ENCODE measurements at regions not wholly inside any gene's neighbourhood (a gene's known extent, or its start where the extent isn't known, plus 50 kb on each side); places are given as distances from the start of the nearest gene placed in this dataset.

DNA sequence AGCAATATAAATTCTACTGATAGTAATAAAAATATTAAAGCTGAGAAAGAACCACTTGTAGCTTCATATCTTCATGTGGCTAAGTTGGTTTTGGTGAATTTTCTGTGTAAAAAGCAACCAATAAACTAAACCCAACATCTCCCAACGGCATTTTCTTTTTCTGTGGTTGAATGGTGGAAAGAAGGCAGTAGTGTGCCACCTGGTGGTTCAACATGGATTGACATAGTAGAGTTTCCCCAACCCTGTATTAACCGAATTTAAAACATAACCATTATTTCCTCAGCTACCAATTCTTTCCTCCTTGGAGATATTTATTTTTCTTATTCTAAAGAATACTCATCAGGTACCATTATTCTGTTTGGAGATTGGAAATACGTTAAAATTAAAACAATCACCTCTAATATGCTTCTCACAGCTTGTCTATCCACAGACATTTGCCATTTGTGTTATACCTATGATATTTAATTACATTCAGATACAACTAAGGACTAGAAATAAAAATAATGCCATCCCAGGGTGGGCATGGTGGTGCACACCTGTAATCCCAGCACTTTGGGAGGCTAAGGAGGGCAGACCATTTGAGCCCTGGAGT, 117.1 kb upstream of the EEF1E1 start:
- peak; percentile 34 for DNase-seq (ENCODE audit: extremely low read depth, low read depth, low spot score)

DNA sequence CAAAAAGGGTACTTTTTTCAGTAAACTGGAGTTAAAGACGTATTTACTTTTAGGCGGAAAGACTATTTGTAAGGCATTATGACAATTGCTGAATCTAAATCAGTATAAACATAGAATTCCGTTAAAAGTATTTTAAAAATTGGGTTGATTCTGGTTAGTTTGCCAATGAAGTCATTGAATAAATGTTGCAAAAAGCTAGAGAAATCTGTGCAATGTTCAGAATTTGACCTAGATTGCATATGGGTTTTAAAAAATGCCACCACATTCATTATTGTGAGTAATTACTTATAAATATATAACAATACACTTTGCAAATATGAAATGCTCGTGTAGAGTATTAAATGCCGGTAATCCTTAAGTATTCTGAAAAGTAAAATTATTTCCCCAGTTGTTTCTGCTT, 116.5 kb upstream of the EEF1E1 start:
- DNase-seq (ENCODE audit: extremely low read depth, low read depth, low spot score), result no peak

DNA sequence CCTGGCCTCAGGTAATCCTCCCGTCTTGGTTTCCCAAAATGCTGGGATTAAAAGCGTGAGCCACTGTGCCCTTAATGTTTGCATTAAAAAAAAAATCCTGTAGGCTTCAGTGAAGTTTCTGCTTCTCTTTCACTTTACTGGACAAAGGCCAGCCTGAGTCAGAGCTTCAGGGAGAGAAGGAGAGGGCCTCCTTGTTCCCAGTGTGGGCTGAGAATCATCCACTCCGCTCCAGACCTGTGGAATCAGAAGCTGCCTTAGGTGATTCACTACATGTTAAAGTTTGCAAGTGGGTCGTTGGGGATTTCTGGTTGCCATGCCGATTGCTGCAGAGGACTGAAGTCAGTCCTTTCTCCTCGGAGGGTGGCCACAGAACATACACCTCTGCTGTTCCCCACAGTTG, 113.3 kb upstream of the EEF1E1 start:
- DNase-seq (ENCODE audit: extremely low read depth, low read depth, low spot score), result no peak

DNA sequence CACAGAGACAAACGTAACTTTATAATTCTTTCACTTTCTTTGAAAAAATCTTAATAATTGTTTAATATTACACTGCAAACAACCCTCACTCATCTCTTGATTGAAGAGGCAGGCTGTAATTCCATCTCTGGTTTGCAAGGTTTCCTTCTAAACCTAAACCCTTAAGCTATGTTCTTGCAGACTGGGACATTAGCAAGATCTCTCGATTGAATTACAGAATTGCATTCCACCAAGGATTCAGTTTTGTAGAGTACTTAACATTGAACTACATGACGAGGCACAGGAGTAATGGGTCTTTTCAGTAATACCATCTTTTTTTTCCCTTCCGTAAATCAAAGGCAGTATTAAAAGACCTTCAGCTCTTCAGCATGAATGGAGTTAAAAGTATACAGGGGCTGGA, 111.6 kb upstream of the EEF1E1 start:
- no peak for DNase-seq (ENCODE audit: extremely low read depth, low read depth, low spot score)

DNA sequence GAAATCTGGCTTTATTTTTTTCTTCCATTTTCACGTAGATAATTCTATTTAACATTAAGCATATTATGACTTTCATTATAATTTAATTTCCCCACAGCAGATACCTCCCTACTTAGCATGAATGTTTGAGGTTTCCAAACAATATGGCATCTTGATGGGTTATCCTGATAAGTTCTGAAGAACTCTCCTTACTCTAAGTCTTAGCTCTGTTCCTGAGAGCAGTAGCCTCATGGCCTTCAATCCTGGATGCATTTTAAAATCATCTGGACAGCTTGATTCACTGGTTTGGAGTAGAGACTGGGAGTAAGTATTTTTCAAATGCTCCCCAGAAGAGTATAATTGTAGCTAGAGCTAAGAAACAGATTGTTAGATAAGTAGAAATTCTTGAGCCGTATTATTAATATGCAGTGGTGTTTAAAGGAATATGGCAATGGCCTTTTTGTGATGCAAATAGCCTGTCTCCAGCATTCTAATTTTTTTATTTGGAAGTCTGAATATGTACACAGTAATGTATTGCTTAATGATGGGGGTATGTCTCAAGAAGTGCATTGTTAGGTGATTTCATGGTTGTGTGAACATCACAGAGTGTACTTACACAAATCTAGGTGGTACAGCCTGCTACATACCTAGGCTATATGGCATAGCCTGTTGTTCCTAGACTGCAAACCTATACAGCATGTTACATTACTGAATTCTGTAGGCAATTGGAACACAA, 110.5 kb upstream of the EEF1E1 start:
- no peak for DNase-seq (ENCODE audit: extremely low read depth, low read depth, low spot score)

DNA sequence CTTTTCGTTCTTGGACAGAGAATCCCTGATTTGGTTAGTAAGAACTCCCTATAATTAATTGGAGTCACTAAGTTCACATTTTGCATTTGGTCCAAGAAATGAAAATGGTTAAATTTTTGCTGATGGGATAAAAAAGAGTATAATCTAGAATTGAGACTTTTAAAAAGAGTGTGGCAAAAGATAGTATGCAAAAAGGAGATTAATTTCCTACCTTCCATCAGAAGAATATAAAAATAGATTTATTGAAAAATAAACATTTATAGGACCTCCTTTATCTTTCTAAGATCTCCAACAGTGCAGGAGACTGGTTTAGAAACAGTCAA, 105.5 kb upstream of the EEF1E1 start:
- no peak for DNase-seq (ENCODE audit: extremely low read depth, low read depth, low spot score)

DNA sequence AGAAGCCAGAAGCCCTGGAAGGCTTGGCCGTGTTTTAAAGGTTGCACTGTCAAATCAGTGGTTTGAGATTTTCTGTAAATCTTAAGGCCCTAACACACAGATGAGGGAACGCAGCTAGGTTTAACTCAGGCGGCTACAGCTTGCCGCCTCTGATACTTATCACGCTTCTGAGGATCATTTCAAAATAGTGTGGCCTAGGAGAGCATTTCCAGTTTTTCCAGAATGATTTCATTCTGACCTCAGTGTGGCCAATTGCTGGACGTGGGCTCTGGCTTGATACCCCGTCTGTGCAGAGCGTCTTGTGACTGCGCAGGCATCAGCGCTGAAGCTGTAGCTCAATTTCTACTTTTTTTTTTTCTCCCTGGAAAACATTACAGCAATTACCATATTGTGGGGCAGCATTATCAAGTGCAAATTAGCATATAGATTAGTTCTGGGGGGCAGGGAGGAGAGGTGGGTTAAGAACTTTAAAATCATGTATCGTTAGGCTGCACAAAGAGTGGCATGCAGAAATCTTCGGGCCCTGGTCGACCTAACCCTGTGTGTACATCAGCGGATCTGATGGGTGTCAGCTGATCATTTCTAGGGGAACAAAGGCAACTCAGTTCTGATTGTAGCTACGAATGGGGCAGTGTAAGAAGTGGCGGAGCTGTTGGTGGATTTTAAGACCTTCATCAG, 105.0 kb upstream of the EEF1E1 start:
- DNase-seq (ENCODE audit: extremely low read depth, low read depth, low spot score), result no peak

DNA sequence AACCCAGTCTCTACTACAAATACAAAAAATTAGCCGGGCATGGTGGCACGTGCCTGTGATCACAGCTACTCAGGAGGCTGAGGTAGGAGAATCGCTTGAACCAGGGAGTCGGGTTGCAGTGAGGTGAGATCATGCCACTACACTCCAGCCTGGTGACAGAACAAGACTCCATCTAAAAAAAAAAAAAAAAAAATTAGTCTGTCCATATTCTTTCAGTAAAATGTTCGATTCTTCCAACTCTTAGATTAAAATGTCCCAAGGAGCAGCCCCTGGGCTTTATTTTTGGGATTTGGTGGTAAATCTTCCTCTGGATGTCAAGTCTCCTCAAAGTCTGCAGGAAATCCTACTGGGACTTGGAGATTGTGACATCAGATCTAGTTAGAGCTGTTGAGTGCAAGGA, 101.0 kb upstream of the EEF1E1 start:
- no peak for DNase-seq (ENCODE audit: extremely low read depth, low read depth, low spot score)

DNA sequence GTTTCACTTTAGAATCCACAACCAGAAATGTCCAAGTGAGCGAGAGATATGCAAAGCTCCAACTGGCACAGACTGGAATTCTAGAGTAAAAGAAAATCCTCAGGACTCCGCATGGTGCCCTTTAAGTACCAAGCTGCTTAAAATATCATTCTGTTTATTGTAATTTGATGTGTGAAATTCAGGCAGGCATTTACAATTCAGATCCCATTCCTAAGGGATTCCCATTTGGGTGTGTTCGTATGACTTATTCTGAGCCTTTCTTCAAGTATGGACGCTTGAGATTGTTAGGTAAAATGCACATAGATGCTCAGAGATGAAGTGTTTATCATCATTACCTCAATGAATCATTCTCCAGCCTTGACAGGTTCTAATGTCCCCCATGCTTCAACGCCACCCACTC, 99.3 kb upstream of the EEF1E1 start:
- no peak for DNase-seq (ENCODE audit: extremely low read depth, low read depth, low spot score)

DNA sequence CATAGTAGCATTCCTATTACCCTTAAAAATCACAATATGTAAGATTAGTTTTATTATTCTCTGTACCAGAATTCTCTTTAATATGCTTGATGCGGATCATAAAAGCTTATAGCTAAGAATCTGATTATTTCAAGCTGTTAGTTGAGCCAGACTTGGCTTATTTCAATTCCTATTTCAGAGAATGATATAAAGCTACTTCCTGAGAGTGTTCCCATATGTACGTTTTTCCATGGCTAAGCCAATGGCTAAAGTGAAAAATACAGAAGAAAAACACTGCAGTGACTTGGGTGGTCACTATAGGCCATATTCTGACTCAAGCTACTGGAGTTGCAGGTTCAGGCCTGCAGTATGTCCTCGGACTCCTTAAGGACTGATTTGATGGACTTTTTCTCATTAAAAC, 97.9 kb upstream of the EEF1E1 start:
- no peak for DNase-seq (ENCODE audit: extremely low read depth, low read depth, low spot score)

DNA sequence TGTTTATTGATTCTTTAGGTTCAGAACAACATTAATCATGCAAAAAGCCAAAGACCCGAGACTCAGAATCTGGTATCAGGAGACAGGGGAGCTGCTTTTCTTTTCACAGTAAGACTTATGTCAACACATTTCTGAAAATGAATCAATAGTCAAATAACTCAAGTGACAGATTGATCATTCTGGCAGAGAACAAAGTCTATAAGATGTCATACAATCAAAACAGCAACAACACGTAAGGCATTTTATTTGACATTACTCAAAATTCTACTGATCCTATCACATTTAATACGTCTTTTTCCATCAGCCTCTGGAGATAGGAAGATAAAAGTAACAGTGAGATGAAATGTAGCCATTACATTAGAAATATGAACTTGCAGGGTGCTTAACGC, 93.4 kb upstream of the EEF1E1 start:
- no peak for DNase-seq (ENCODE audit: extremely low read depth, low read depth, low spot score)

DNA sequence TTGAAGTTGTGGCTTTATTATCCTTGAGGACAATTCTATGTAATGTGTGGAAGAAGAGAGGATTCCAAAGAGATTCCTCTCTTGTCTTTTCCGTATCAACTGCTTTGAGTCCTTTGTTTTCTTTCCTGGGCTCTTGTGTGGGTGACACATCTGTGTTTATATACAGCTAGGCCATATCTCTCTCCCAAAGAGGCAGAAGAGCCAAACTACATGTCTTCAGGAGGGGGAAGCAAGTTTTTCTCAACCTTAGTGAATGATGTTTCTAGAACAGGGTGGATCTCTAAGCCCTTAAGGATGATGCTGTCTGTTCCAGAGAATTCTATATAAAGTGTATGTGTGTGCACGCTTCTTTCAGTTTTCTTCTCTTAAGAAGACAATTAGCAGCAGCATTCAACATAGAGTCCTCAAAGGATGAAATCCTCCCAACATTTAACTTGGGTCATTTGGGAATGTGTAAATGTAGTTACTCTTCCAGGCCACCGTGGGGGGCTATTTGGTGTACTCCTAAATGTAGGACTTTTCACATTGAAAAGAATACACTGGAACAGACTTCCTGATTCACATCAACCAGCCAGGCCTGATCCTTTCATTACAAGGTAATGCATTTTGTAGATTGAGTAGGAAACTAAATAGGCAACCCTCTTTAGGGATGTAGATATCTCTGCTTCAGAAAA, 92.8 kb upstream of the EEF1E1 start:
- no peak for DNase-seq (ENCODE audit: extremely low read depth, low read depth, low spot score)

DNA sequence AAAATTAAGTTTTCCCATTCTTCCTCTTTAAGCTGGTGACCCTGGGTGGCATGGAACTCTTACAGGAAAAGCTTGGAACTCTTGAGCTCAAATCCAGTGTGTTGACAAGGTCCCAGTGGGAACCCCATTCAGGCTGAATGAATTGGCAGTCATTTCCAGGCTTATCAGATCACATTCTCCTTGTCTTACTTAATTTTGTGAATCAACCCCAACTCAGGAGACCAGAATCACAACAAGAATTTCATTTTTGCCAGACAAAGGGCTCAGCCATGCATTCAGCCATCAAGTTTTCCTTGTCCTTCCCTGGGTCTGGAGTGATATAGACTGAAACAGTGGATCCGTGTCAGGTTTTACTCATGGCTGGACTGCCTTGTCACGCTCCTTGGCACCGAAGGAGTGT, 92.1 kb upstream of the EEF1E1 start:
- no peak for DNase-seq (ENCODE audit: extremely low read depth, low read depth, low spot score)

DNA sequence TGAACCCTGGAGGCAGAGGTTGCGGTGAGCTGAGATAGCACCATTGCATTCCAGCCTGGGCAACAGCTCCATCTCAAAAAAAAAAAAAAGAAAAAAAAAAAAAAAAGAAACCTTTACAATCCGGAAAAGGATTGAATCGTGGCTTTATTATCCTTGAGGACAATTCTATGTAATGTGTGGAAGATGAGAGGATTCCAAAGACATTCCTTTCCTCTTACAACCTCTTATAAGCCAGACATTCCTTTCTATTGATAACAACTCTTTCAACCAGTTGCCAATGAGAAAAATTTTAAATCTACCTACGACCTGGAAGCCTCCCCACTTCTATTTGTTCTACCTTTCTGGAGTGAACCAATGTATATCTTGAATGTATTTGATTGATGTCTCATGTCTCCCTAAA, 91.2 kb upstream of the EEF1E1 start:
- no peak for DNase-seq (ENCODE audit: extremely low read depth, low read depth, low spot score)

DNA sequence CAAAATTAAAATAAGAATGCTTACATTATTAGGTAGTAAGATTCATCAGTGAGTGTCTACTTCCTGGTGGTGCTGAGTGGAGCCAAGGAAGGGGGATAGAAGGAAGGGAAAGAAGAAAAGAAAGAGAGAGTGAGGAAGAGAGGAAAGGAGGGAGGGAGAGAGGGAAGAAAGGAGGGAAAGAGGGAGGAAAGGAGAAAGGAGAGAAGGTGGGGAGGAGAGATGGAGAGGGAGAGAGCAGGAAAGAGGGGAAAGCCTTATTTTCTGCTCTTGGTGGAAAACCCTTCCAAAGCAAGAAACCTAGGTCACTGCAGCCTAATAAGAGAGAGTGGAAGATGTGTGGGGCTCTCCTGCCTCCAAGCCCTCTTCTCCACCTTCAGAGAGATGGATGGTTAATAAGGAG, 90.2 kb upstream of the EEF1E1 start:
- DNase-seq (ENCODE audit: extremely low read depth, low read depth, low spot score), result no peak

DNA sequence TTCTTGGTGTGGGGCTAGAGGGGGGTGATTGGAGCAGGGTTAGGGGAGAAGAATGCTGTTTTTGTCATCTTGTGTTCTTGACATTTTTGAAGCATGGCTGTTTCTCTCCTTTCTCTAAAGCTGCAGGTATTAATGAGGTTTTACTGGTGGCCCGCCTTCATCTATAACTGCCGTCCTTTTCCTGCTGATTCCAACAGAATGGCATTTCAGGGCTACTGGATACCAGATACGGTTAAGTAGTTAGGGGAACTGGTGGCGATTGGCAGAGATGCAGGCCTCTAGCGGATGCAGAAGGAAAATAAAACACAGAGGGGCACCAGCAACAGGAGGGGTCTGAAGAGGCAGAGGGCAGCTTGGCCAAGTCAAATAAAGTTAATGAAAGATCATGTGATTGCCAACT, 89.7 kb upstream of the EEF1E1 start:
- DNase-seq (ENCODE audit: extremely low read depth, low read depth, low spot score), result no peak

DNA sequence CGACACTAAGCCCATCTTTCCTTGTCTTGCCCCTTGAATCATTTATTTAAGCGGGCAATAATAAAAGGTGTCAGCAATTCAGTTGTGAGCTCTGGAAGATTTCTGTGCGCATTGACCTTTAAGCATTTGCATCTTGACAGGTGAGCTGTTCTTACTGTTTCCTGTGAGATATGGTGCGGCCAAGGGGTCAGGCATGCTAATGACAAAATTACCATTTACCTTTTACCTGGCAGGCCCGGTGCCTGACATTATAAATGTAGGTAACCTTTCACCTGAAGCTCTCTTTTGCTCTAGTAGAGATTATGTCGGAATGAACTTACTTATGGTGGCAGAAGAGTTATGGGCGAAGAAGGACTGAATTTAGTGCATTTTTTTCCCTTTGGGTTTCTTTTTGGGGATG, 89.3 kb upstream of the EEF1E1 start:
- no peak for DNase-seq (ENCODE audit: extremely low read depth, low read depth, low spot score)

DNA sequence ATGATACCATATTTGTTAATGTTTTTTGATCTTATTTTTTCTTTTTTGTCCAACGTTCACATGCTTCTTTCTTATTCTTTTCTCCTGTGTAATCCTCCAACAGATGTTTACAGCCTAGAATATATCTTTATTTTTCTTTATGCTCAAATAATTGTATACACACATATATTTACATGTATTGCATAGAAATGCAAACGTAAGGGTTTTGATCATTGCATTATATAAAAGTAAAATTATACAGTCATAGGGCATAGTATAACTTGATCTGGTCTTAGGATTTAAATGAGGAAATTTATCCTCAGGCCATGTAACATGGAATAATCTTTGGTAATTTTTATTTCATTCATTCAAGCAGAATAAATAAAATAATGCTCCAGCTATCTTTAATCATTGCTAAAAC, 84.9 kb upstream of the EEF1E1 start:
- DNase-seq (ENCODE audit: extremely low read depth, low read depth, low spot score), result no peak

DNA sequence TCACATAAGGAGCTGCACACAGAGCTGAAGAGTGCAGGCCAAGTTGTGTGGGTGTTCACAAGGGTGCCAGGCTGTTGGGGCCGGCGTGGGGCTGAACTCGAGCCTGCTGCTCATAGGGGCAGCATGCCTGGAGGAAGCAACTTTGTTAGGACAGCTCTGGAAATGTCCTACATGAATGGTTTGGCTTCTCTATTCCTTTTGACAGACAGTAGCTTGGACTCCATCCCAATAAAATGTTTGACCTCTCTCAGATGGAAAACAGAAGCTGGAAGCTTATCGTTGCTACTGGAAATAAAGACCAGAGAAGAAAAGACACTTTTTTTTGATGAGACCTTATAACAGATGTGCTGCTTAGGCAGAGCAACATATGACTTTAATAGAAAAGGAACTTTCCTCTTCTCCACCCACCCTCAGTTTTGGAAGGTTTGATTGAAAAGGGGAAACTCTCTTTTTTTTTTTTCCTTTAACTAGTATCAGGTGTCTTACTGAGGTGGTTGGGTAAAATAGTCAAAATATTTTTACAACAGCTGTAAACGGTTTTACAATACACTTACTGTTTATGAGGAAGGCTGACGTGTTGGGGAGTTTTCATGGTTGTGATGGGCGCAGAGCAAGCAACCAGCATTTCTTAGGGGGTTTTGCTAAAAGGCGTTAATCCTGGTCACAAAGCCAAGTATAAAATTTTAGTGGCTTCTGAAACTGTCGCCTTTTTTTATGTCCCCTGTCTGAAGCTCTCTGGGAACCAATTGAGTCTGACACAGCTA, 80.7 kb upstream of the EEF1E1 start:
- DNase-seq (ENCODE audit: extremely low read depth, low read depth, low spot score), result no peak

DNA sequence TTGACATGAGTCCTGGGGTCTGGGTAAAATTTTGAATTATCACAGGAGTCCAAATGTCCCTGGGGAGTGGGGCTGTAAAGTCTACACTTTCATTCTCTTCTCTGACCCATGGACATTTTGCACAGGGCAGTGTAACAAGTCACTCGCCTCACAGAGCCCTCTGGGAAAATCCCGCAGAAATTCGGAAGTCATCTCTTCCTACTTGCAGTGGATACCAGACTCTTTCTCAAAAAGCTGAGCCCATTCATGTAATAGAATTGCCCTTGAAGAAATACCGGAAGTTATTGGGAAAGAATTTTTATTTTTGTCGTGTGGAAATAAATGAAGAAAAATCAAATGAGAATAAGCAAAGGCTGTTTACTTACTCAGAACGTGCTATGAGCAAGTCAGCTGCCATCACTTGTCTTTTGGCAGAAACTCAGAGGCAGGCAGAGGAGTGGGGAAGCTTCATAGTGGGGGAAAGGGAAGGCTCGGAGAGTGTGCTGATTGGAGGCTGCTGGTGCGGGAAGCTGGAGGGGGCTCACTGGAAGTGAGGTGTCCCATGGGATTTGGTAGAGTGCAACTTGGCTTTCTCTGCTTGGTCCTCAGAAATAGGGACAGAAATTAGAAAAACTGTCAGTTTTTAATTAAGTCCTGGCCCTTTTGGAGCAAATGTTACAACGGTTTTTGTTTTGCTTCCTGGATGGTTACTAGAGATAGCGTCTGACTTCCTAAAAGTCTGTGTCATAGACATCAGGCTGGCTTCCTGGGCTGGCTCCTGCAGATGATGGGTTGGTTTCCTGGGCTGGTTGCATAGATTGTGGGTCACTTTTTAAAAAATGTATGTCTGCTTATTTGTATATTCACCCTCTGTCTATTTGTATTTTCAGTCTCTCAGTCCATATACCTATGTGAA, 79.8 kb upstream of the EEF1E1 start:
- no peak for DNase-seq (ENCODE audit: extremely low read depth, low read depth, low spot score)
